ENCODE measurements at regions not wholly inside any gene's neighbourhood (a gene's known extent, or its start where the extent isn't known, plus 50 kb on each side); places are given as distances from the start of the nearest gene placed in this dataset.

DNA sequence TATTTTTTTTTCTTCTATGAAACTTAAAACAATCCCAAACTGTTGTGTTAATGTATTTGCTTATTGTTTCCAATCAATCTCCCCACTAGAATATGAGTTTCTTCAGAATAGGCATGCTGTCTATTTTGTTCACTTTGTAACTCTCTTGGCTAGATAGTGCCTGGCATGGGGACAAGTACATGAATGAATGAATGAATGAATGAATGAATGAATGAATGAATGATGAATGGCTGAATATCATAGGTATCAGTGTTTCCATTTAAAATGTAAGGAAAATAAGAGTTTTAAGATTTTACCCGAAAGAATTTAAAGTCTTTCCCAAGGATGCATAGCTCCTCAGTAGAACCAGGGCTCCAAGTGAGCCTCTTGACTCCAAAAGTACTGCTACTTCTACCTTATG, 294.9 kb upstream of the GADL1 start:
- no peak overlapping the region for H3K27ac Mint-ChIP-seq
- Histone ChIP-seq H3K9me3 (ENCODE audit: control insufficient read depth, low read depth, low read length) (no peaks in the 10 kb centered on the region), H3K4me2 (ENCODE audit: insufficient read depth, insufficient read length, low read length) (no peak overlapping the region), H3K56ac (ENCODE audit: insufficient read length, low read depth, low read length) (no peak overlapping the region), H2AFZ (ENCODE audit: low read length) (no peak overlapping the region), H3K23me2 (ENCODE audit: insufficient read length, low read depth, low read length, poor library complexity, severe bottlenecking) (no peaks in the 10 kb centered on the region), H4K8ac (replicated peaks; ENCODE audit: insufficient read length, low read depth, low read length) (no peak overlapping the region), H3K79me2 (ENCODE audit: insufficient read depth, low read length) (no peaks in the 10 kb centered on the region), H3T11ph (ENCODE audit: low read length) (no peak overlapping the region), H3K4ac (ENCODE audit: low read depth, low read length) (no peak overlapping the region), H2AK5ac (ENCODE audit: insufficient read length, low read length) (no peak overlapping the region), H3K27ac (ENCODE audit: insufficient read length, low read depth, low read length) (no peak overlapping the region), H3K18ac (ENCODE audit: insufficient read length, low read depth, low read length) (no peak overlapping the region), H4K5ac (ENCODE audit: insufficient read length, low read depth, low read length) (no peak overlapping the region), H3K4me1 (ENCODE audit: insufficient read depth, low read length) (no peaks in the 10 kb centered on the region; the same call in 1 of the 2 replicates), H3K9ac (ENCODE audit: extremely low read depth, insufficient read length, low read length) (no peak overlapping the region), H2BK20ac (ENCODE audit: low read depth, low read length, poor library complexity, severe bottlenecking) (no peak overlapping the region), H3K14ac (ENCODE audit: insufficient read depth, low read length) (no peak overlapping the region), H3K23ac (ENCODE audit: insufficient read length, low read depth, low read length) (no peak overlapping the region), H3K27me3 (ENCODE audit: insufficient read depth, low read length) (no peaks in the 10 kb centered on the region), H3K79me1 (ENCODE audit: insufficient read depth, low read depth, low read length, poor library complexity, severe bottlenecking) (no peaks in the 10 kb centered on the region), H2BK12ac (ENCODE audit: insufficient read length, low read depth, low read length) (no peak overlapping the region), H4K20me1 (ENCODE audit: control insufficient read depth, insufficient read depth, insufficient read length) (no peaks in the 10 kb centered on the region), H2BK15ac (ENCODE audit: low read depth, low read length) (no peak overlapping the region), H2BK5ac (ENCODE audit: insufficient read length, low read length) (no peak overlapping the region), H2BK120ac (ENCODE audit: low read depth, low read length, poor library complexity, severe bottlenecking) (no peak overlapping the region), H4K91ac (ENCODE audit: insufficient read length, low read depth, low read length) (no peak overlapping the region)
- DNase-seq = no peak
- no peak overlapping the region for H3K4me3 Mint-ChIP-seq
- WGBS (ENCODE audit: extremely low coverage, insufficient read length, low lambda C conversion rate) = no CpG with 5 or more reads among the region's 1 CpG
- peaks cover 3% of the 10 kb centered on the region; the same call in 1 of the 2 replicates for H3K27me3 Mint-ChIP-seq (ENCODE audit: low read depth)
- H3K36me3 Mint-ChIP-seq (ENCODE audit: insufficient read depth in 1 of 3, low read depth in 3 of 3) = no peaks in the 10 kb centered on the region
- TF ChIP-seq, protein P1, sequence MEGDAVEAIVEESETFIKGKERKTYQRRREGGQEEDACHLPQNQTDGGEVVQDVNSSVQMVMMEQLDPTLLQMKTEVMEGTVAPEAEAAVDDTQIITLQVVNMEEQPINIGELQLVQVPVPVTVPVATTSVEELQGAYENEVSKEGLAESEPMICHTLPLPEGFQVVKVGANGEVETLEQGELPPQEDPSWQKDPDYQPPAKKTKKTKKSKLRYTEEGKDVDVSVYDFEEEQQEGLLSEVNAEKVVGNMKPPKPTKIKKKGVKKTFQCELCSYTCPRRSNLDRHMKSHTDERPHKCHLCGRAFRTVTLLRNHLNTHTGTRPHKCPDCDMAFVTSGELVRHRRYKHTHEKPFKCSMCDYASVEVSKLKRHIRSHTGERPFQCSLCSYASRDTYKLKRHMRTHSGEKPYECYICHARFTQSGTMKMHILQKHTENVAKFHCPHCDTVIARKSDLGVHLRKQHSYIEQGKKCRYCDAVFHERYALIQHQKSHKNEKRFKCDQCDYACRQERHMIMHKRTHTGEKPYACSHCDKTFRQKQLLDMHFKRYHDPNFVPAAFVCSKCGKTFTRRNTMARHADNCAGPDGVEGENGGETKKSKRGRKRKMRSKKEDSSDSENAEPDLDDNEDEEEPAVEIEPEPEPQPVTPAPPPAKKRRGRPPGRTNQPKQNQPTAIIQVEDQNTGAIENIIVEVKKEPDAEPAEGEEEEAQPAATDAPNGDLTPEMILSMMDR (conservative IDR thresholded peaks at IDR 0.05) = no peak
- H3K4me1 Mint-ChIP-seq = peaks cover 16 to 17% of the 10 kb centered on the region in 2 experiments
- no peaks in the 10 kb centered on the region for H3K9me3 Mint-ChIP-seq
